H1 (cell line): ENCODE measurements at regions not wholly inside any gene's neighbourhood (a gene's known extent, or its start where the extent isn't known, plus 50 kb on each side); places are given as distances from the start of the nearest gene placed in this dataset.

Source experiments
- BCL11A ChIP-seq, 2 experiments: IDR thresholded peaks; one replicate each; pipeline ENCODE4 v1.6.1; 2011; ENCODE audit warnings: low read depth in 2 of 2, low read length in 2 of 2, mild to moderate bottlenecking in 2 of 2
- CTBP2 ChIP-seq: IDR thresholded peaks from 2 replicates; pipeline ENCODE4 v1.7.0; 2011; ENCODE audit warnings: borderline replicate concordance, mild to moderate bottlenecking, moderate library complexity, mixed read lengths, low read length; ENCODE audit not compliant: insufficient read depth, insufficient read length
- GABPA ChIP-seq: IDR thresholded peaks from 2 replicates; pipeline ENCODE4 v1.6.1; 2011; ENCODE audit warnings: mild to moderate bottlenecking, low read length, moderate library complexity, borderline replicate concordance; ENCODE audit not compliant: insufficient read depth
- TAF7 ChIP-seq: optimal IDR thresholded peaks from 2 replicates; pipeline ENCODE3; 2011; ENCODE audit warnings: low read depth, mild to moderate bottlenecking, inconsistent platforms, low read length, moderate library complexity, borderline replicate concordance
- ZNF274 ChIP-seq: IDR thresholded peaks from 2 replicates; pipeline ENCODE4 v1.7.0; 2012; ENCODE audit warnings: low read length, borderline replicate concordance; ENCODE audit errors: extremely low read depth

DNA sequence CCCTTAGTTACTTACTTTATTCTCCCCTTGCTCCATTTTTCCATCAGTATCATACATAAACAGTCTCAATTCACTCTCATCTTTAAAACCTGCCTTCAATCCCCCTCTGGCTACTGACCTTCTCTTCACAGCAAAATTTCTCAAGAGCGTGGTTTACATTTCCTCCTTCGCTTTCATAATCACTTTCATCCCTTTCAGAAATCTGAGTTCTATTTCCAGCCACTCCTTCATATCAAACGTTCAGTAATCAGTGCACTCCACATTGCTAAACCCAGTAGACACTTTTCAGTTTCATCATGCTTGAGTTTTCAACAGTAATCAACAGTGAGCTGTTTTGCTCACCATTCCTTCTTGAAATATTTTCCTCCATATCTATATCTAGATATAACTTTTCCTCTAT is 176.7 kb upstream of the HSF2 start (continued):
- no peak for TF ChIP-seq GABPA
- TF ChIP-seq BCL11A (IDR thresholded peaks at IDR 0.05; ENCODE audit: low read depth in 2 of 2, low read length in 2 of 2) = no peak
- no peak for TF ChIP-seq ZNF274
- no peak for TF ChIP-seq CTBP2
- TF ChIP-seq TAF7 = no peak
